Pons (tissue), 1 donor: ENCODE measurements at regions not wholly inside any gene's neighbourhood (a gene's known extent, or its start where the extent isn't known, plus 50 kb on each side); places are given as distances from the start of the nearest gene placed in this dataset.
A peak's percentile ranks its signal among the peaks of the same experiment; 100 is the strongest.

Experiments used
- DNase-seq: peaks from one replicate; pipeline ENCODE4 v3.0.0-alpha.2; 2016; ENCODE audit warnings: low spot score

GRCh38 chr10:44056967-44057805, 327.7 kb downstream of the CXCL12 start:
- no peak for DNase-seq

GRCh38 chr10:44056206-44056605, 328.7 kb downstream of the CXCL12 start:
- DNase-seq: no peak

GRCh38 chr10:44054046-44054445, 330.9 kb downstream of the CXCL12 start:
- no peak for DNase-seq

- DNase-seq: no peak
Measured at GRCh38 chr10:44053391-44053790, 331.5 kb downstream of the CXCL12 start.

- DNase-seq: no peak
Measured at GRCh38 chr10:44051584-44052385, 333.1 kb downstream of the CXCL12 start.

- DNase-seq: no peak
Measured at GRCh38 chr10:44051091-44051490, 333.8 kb downstream of the CXCL12 start.

GRCh38 chr10:44049301-44050015, 335.4 kb downstream of the CXCL12 start:
- no peak for DNase-seq

- no peak for DNase-seq
Measured at GRCh38 chr10:44047361-44047760, 337.5 kb downstream of the CXCL12 start.

- DNase-seq: peak; percentile 69
Measured at GRCh38 chr10:44046605-44047004, 338.3 kb downstream of the CXCL12 start.

- DNase-seq: peak; percentile 8
Measured at GRCh38 chr10:44045020-44045419, 339.9 kb downstream of the CXCL12 start.

- DNase-seq: no peak
Measured at GRCh38 chr10:44044549-44044948, 340.3 kb downstream of the CXCL12 start.

GRCh38 chr10:44043646-44044375, 341.1 kb downstream of the CXCL12 start:
- DNase-seq: no peak

GRCh38 chr10:44042926-44043602, 341.8 kb downstream of the CXCL12 start:
- no peak for DNase-seq

GRCh38 chr10:44042075-44042770, 342.7 kb downstream of the CXCL12 start:
- no peak for DNase-seq

GRCh38 chr10:44039599-44039998, 345.3 kb downstream of the CXCL12 start:
- DNase-seq: no peak

GRCh38 chr10:44036425-44036824, 348.5 kb downstream of the CXCL12 start:
- no peak for DNase-seq

- no peak for DNase-seq
Measured at GRCh38 chr10:44035474-44036197, 349.3 kb downstream of the CXCL12 start.

- no peak for DNase-seq
Measured at GRCh38 chr10:44034946-44035345, 350.0 kb downstream of the CXCL12 start.

- no peak for DNase-seq
Measured at GRCh38 chr10:44033008-44033407, 351.9 kb downstream of the CXCL12 start.

- DNase-seq: no peak
Measured at GRCh38 chr10:44032216-44032615, 352.7 kb downstream of the CXCL12 start.
